ENCODE measurements at regions not wholly inside any gene's neighbourhood (a gene's known extent, or its start where the extent isn't known, plus 50 kb on each side); places are given as distances from the start of the nearest gene placed in this dataset.
A peak's percentile ranks its signal among the peaks of the same experiment; 100 is the strongest.
"Not testable (repeated sequence)": the region's sequence is repeated elsewhere in the genome, so short reads cannot be mapped to it uniquely, and the experiment has no call there.

DNA sequence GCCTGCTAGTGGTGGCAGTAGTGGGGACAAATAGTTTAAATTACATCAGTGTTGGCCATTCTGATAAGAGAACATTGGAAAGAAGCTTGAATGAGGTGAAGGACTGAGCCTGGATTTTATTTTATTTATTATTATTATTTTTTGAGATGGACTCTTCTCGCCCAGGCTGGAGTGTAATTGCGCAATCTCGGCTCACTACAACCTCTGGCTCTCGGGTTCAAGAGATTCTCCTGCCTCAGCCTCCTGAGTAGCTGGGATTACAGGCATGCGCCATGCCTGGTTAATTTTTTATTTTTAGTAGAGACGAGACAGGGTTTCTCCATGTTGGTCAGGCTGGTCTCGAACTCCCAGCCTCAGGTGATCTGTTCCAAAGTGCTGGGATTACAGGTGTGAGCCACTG is 739.4 kb downstream of the AACS start:
- intact Hi-C loops (cut with DNase I): no loop called here

DNA sequence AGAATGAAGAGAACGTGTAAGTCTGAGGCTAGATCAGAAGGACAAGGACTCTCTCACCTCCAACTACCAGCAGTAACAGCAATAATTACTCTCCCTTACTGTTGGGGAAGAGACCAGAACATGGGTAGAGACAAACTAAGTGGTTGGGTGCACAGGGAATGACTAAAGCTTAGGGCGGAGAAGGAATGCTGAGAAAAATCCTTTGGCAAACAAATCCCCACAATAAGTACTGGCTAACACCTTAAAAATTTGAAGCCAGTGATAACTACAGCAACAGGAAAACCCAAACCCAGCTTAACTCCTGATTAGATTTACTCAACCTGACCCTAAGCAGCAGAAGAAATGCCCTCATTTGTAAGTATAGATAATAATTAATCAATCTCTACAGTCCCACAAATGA is 759.0 kb downstream of the AACS start:
- intact Hi-C loops (cut with DNase I): no loop called here
- DNase-seq: no peak

More for the DNA sequence above, 739.4 kb downstream of the AACS start:
- no peak for DNase-seq

DNA sequence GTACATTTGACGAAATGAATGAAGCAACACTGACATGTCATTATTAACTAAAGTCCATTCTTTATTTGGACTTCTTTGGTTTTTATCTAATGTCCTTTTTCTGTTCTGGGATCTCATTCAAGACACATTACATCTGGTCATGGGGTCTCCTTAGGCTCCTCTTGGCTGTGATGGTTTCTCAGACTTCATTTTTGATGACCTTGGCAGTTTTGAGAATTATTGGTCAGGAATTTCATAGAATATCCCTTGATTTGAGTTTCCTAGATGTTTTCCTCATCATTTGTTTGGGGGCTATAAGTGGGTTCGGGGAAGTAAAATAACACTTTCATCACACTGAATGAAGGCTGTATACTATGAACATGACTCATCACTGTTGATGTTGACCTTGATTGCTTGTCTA is 770.6 kb downstream of the AACS start:
- intact Hi-C loops (cut with DNase I): no loop called here
- DNase-seq: no peak

DNA sequence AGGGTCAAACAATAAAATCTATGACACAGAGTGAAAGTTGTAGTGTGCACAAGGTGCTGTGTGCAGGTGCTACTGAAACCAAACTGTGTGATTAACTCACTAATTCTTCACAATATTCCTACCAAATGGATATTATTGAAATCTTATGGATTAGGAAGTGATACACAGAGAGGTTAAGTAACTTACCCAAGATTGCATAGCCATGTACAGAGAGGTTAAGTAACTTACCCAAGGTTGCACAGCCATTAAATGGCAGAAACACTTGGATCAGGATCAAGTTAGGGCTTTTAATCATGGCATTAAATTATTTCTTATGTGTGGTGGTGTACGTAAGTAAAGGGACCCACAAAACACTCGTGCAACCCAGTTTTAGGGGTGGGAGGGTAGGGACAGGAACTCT is 771.4 kb downstream of the AACS start:
- no peak for DNase-seq
- intact Hi-C loops (cut with DNase I): no loop called here

DNA sequence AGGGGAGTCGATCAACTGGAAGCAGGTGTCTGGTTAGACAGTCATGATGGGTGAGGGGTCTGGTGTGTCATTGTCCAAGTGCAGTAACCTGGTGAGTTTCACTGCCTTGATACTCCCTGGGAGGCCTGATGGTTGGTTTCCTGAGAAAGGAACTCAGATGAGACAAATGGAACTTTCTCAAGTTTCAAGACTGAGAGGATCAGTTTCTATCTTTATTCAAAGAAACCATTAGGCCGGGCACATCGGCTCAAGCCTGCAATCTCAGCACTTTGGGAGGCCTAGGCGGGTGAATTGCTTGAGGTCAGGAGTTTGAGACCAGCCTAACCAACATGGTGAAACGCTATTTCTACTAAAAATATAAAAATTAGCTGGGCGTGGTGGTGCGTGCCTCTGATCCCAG is 776.1 kb downstream of the AACS start:
- no peak for DNase-seq
- intact Hi-C loops (cut with DNase I): no loop called here

DNA sequence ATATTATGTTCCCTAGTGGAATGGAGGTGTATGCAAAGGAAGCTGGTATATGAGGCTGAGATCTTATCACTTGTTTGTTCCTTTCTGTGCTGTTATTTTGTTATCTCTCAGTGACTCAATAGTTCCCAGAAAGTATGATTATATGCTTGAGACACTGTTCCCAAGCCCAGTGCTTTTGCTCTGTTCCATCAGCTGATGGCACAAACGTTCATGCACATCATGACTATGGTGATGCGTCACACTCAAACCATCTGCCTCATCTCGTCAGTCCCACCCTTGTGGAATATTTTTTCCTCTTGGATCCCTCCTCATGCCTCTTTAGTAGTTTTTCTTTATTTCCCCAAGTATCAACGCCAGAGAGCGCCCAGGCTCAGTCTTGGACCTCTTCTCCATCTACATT is 786.9 kb downstream of the AACS start:
- no peak for DNase-seq
- intact Hi-C loops (cut with DNase I): no loop called here

DNA sequence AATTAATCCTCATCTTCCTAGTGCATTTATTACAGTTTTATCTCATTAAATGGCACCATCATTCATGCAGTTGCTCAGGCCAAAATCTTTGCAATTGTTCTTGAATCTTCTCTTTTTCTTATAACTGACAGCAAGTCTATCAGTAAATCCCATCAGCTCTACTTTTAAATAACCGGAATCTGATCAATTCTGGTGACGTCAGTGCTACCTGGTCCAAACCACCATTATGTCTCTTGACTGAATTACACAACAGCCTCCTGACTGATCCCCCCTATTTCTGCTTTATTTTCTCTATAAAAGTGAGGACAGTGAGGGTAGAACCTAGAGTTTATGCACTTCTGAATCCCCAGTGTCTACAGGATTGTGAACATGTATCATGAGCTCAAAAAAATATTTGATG is 787.4 kb downstream of the AACS start:
- intact Hi-C loops (cut with DNase I): no loop called here
- no peak for DNase-seq

DNA sequence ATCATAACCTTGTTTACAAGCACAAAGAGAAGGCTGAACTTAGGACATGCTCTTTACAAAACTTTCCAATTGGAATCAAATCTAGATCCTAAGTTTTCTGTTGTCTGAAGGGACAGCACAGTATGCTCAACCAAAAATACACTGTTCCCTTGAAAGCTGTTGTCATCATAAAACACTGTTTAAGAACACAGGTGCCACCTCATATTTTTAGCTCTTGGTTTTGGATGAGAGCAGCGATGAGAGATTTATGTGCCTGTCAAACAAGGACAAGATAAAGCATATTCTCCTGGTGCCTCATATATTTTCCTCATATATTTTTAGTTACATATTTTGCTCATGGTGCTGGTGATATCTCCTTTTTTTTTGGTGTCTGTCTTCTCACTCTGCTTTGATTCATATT is 788.4 kb downstream of the AACS start:
- intact Hi-C loops (cut with DNase I): no loop called here
- no peak for DNase-seq

DNA sequence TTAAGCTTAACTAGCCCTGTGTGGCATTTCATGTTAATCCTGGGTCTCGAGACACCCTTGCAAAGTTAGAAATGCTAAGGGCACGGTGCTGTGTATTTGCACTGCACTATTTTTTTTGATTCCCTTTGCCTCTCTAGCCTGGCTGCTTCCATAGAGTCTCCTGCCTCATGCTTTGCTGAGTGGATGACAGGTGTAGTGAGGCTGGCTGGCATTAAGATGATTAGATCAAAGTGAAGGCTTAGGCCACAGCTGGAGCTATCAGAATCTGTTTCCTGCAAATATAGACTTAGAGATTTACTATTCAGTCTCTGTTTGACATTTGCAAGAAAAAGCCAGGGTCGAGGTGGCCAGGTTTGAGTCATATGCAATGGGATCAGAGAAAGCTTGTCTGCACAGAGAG is 791.1 kb downstream of the AACS start:
- intact Hi-C loops (cut with DNase I): no loop called here
- no peak for DNase-seq

DNA sequence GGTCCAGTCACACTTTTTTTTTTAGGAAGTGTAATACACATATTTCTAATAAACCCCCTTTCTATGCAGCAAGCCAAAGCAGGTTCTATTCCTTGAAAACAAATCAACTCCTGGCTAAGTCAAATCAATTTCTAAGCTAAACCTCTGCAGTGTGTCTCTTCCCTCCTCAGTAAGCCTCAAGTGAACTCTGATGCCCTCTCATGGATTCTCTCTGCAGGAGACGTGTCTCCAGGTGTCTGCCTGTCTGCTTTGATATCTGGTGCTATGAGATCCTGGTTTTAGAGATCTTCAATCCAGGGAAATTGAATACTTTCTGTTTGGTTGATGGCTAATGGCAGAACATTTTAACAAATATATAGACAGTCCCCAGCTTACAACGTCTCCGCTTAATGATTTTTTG is 791.7 kb downstream of the AACS start:
- no peak for DNase-seq
- intact Hi-C loops (cut with DNase I): no loop called here

DNA sequence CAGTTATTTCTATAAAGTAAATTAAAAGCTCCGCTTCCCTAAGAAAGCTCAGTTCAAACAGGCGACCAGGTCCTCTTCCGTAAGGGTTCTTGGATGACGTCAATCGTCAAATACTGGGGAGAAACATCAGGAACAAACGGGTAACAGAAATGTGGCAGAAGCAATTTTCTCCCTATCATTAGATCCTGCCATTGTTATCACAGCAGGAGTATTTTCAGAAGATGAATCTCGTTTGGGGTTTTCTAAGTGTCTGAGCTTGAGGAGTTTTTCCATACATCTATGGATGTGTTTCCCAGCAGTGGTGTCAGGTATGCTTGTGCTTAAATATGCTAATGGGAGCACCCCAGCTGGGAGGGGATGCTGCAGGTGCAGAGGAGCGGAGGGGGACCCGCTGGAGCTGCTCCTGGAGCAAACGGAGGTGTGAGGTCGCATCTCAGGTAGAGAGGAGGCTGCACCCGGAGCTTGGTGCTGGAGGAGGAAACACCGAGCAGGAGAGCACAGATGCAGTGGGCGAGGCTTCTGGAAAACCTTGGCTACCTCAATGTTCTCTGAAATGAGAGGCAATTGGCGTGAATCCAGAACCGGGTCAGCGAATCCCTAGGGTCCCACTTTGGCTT is 795.5 kb downstream of the AACS start:
- DNase-seq: no peak
- intact Hi-C loops (cut with DNase I): no loop called here

DNA sequence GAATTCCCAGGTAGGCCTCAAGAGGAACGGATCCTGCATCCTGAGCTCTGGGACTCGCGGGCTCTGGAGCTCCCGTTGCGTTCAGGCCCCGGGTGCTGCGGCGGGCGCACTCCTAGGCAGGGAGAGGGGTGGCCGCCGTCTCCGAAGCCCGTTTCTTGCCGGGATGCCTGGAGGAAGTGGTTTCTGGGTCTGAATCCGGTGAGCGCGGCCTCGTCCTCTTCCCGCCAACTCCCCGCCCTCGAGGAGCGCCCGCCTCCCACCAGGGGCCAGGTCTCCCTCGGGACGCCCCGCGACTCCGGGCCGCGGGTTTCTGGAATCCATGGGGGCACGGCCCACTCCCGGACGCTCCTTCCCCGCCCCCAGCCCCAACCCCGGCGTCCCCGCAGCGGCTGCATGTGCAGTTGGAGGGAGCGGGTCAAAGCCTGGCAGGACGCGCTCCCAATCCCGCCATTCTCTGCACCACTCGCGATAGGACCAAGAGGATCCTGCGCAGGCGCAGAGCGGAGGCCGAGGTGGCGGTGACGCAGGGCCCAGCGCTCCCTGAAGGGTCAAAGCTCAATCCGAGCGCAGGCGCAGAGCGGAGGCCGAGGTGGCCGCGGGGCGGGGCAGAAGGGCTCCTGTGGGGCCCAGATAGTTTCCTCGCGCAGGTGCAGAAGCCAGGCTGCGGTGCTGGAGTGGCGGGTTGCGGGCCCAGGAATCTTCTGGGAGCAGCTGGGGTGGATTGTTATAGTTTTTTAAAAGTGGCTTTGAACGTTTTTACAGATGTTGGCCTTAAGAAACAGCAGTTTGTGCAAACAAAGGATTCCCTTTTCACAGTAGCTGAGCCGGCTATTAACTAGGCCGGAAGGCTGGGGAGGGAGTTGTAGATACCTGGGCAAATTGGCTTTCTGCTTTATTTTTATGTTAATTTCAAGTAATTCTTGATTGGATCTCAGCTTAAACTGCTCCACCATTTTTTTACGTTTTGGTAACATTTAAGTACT is 796.4 kb downstream of the AACS start:
- intact Hi-C loops (cut with DNase I): no loop called here
- peak in 3 of 10 donors; percentile 17 to 85 (median 19) for DNase-seq

DNA sequence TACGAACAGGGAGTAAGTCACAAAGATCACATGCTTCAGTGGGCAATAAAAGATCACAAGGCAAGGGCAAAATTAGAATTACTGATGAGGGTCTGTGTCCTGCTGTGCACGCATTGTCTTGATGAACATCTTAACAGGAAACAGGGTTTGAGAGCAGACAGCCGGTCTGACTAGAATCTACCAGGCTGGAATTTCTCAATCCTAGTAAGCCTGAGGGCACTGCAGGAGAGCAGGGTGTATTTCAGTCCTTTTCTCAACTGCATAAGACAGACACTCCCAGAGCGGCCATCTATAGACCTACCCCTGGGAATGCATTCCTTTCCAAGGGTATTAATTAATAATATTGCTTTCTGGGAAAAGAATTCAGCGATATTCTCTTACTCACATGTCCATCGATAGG is 800.0 kb downstream of the AACS start:
- intact Hi-C loops (cut with DNase I); DNase-seq: not testable (repeated sequence)

DNA sequence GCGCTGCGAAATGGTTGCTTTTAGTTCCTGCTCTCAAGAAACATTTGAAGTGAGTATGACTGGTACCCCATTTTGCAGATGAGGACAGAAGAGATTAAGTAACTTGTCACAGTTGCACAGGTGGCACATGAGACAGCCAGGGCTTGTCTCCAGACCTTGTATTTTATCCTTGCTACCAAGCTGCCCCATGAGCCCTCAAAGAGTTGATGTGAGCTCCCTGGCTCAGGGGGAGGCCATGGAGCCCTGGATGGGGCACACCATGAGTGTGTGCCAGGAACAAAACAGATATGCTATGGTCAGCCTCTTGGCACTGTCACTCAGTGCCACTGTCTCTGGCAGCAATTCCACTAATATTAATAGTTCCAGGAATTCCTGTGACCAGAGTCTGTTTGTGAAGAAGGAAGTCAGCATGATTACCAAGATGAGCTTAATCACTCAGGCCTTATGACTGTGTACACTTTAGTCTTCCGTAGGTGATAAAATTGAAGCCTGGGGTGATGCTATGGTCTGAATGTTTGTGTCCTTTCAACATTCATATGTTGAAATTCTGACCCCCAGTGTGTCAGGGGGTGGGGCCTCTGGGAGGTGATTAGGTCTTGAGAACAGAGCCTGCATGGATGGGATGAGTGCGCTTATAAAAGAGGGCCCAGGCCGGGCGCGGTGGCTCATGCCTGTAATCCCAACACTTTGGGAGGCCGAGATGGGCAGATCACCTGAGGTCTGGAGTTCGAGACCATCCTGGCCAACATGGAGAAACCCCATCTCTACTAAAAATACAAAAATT is 806.8 kb downstream of the AACS start:
- DNase-seq: no peak
- intact Hi-C loops (cut with DNase I): no loop called here

DNA sequence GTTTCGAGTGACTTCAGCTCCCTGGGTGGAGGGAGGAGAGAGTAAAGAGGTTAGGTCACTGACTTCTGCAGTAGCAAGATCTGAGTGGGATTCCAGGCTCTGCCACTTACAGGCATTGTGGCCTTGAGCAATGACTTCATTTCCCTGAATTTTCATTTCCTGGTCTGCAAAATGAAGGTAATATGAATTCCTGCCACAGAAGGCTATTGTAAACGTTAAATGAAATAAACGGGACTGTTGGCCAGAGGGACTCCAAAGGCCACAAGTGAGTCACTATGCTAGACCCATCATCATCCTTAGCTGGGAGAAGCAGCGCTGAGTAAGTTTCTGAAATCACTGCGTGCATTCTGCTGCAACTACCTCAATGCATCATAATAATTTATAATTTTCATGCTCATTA is 807.8 kb downstream of the AACS start:
- DNase-seq: no peak
- intact Hi-C loops (cut with DNase I): no loop called here

DNA sequence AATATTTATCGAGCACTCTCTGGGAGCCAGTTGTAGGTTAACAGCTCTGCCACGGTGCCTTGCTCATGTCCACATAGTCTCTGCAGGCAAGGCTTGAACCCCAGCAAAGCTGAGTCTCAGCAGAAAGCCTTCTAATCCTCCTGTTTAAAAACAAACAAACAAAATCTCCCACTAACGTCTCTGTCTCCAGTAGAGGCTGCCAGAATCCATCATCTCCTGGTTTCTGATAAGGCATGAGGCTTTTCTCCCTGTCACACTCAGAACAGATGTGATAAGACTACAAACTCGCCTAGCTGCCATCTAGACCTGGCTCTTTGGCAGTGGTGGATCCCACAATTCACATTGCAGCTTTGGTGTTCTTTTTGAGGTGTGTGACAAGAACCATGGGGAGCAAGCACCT is 813.2 kb downstream of the AACS start:
- intact Hi-C loops (cut with DNase I): no loop called here
- DNase-seq: no peak

DNA sequence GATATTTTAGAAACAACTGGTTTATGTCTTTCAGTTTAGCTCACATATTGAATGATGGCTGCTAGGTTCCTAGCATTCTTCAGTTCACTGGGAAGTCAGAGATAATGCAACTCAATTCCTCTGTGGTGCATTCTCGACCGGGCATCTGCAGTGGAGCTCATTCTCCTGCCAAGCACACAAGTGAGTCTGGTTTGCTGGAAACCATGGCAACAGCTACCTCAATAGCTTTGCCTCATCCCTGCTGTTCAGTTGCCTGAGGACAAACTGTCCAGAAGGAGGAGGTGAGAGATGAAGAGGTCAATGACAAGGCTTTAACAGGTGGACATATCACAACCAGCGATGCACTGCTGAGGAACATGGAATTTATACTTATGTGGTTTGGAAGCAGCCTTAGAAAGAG is 816.9 kb downstream of the AACS start:
- intact Hi-C loops (cut with DNase I): no loop called here
- peak in 7 of 10 donors; percentile 31 to 91 (median 60) for DNase-seq

DNA sequence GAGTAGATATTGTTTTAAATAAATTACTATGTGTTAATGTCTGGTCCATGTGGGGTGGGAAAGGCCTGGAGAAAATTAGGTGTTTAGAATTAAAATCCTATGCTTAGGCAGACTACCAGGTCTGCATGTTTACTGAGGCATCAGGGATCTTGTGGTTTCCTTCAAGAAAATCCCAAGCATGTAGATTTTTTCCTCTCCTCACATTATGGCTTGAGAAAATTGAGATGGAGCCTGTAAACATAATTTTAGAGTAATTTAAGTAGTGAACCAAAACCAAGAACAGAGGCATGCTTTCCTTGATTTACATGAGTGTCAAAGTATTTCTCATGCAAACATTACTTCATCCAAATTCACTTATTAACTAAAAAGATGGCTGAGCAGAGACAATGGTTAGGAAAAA is 823.7 kb downstream of the AACS start:
- no peak for DNase-seq
- intact Hi-C loops (cut with DNase I): no loop called here

DNA sequence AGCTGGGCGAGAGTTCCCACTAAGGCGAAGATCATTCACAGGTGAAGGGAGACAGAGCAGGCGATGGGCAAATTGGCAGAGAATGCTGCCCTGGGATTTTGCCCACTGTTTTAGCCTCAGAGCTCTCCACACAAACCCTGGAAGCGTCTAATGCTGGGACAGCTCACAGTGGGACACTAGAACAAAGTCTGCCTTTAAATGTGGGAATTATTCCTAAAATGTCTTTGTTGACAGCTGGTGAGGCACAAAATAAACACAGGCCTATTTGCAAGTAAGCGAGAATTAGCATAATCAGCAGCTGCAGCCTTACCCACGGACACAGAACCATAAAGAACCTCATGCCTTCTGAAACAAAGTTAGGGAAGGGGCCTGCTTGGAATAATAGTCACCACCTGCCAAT is 824.5 kb downstream of the AACS start:
- DNase-seq: peak in 8 of 10 donors; percentile 6 to 84 (median 28)
- intact Hi-C loops (cut with DNase I): no loop called here

DNA sequence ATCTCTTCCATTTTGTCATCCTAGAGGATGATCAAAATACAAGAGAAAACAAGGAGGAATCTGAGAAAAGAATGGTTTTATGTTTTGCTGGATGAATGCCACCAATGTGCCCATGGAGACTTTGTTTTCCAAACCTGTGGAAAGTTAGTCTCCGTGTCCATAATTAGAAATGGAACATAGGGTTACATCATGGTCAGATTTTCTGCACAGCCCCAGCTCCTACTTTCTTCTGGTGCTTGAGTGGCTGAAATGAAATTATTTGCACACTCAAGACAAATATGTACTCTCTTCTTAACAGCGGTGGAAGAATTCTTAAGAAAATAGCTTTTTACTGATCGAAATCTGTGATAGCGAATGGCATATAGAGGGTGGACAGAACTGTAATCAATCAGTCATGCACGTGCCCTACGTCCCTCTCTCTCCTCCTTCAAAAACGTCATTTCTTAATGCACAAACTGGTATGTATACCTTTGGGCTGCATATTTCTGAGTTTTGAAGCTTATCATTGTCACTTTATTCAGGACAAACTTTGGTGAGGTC is 825.2 kb downstream of the AACS start:
- intact Hi-C loops (cut with DNase I): no loop called here
- DNase-seq: no peak

DNA sequence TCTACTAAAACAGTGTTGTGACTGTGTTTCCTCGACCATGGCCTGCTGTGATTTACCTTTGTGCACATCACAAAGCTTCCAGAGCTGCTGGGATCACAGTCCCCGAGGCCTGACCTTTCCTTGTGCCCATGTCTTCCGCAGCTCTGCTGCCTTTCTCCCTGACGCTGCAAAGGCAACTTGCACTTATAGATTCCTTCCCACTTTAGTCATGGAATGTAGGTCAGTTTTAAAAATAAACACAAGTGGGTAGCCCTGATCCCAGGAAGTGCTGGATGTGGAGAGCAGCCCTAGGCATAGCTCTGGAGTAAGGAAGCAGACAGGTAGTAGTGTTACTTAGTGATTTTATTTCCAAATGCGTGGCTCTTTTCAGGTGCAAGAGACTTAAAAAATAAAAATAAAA is 825.7 kb downstream of the AACS start:
- peak in 2 of 10 donors; percentile 18 to 69 for DNase-seq
- intact Hi-C loops (cut with DNase I): no loop called here
